DMS153 treated with DMSO at 0.1 percent for 48 hours (cell line): ENCODE measurements at regions not wholly inside any gene's neighbourhood (a gene's known extent, or its start where the extent isn't known, plus 50 kb on each side); places are given as distances from the start of the nearest gene placed in this dataset.
"Not testable (repeated sequence)": the region's sequence is repeated elsewhere in the genome, so short reads cannot be mapped to it uniquely, and the experiment has no call there.

Experiments
- DNase-seq: peaks from one replicate; lab custom pipeline; 2025; ENCODE audit not compliant: unreplicated experiment; lab: John Stamatoyannopoulos, UW

- DNase-seq: no peak
Observed at GRCh38 chr4:19650903-19651864, 600.5 kb upstream of the SLIT2 start.

- no peak for DNase-seq
Observed at GRCh38 chr4:19645589-19645988, 606.1 kb upstream of the SLIT2 start.

GRCh38 chr4:19636451-19636850, 615.3 kb upstream of the SLIT2 start:
- no peak for DNase-seq

DNA sequence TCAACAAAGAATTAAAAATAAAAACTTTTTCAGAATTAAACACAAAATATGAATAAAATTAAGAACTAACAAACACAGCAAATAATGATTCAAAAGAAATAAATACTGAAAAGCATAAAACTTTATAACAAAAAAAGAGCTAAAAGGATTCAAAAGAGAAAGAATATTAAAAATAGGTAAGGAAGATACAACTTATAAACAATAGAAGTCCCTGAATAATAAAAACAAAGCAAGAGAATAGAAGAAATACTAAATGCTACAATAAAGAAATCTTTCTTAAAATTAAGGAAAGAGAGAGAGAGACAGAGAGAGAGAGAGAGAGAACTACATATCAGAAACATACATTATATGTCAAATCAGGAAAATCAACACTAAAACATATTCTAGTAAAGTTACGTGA, 619.9 kb upstream of the SLIT2 start:
- no peak for DNase-seq

DNA sequence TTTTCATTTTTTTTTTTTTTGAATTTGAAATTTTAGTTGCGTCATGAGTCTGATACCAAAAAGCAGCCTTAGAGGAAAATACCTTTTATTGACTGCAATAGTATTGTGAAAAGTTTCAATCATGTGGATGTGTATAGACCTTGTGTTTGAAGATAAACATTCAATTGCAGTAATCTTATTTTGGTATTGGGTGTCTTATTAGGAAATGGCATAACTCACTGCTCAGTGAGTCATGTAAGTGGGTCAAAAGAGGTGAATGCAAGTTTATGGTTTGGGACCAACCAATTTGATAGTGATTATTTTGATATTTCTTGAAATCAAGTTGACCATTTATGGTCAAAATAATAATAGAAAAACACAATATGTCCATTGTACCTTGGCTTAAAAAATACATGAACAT, 627.8 kb upstream of the SLIT2 start:
- no peak for DNase-seq

DNA sequence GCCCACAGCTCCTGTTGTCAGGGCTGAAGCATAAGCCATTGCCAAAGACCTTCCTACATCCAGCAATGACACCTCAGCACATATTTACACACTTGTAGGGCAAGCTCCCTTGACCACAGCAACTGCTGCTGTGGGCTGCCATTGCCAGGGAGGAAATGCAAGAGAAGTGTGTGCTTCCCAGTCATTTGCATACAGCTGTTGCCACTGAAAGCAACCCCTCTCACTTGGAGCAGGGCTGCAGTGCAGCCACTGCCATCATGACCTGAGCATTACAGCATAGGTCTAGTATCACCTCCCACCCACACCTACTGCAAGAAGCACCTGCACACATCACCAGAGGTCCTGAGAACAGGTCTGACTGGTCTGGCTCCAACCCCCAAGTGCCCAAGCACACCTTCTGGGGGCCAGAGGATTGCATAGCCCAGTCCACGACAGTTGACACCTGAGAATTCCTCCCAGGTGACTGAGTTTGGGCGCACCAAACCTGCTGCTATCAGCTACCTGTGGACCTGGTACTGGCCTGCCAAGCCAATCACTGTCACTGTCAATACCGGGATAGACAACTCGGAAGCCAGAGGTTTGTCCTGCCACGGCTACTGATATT, 636.5 kb upstream of the SLIT2 start:
- no peak for DNase-seq

GRCh38 chr4:19614171-19614570, 637.5 kb upstream of the SLIT2 start:
- no peak for DNase-seq

- DNase-seq: no peak
Observed at GRCh38 chr4:19596342-19596741, 655.4 kb upstream of the SLIT2 start.

- no peak for DNase-seq
Observed at GRCh38 chr4:19592391-19592790, 659.3 kb upstream of the SLIT2 start.

- no peak for DNase-seq
Observed at GRCh38 chr4:19583827-19584569, 667.7 kb upstream of the SLIT2 start.

- DNase-seq: no peak
Observed at GRCh38 chr4:19580095-19580494, 671.6 kb upstream of the SLIT2 start.

DNA sequence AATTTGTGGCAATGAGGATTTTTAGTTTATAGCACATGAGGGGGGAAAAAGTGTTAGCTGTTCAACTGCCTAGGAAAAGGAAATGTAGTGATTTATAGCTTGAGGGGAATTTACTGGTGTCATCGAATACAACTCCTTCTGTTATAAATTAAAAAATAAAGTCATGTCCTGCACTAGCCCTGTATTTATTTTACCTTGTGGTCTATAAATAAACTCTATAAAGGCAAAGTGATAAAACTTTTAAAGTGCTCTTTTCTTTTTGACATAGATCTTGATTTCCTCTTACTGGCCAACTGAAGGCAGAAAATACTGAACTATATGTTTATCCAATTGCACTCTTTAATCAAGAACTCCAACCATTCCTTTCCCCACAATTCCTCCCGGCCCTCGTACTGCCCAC, 672.1 kb upstream of the SLIT2 start:
- DNase-seq: no peak

DNA sequence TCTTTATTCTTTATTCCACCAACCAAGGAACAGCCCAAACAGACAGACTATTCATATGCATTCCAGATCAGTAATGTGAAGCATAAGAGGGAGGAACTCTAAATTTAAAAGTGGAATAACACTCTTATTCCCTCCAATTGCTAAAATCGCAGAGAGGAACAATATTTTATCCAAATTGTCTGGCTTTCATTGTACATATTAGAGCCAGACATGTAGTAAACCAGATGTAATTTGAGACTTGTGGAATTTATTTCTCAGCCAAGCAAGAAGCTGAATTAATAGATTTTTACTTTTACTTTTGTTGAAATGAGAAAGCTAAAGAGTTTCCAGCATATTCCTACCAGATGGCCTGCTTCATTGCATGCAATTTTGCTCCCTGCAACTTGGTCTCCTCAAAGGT, 674.6 kb upstream of the SLIT2 start:
- DNase-seq: no peak

- no peak for DNase-seq
Observed at GRCh38 chr4:19575924-19576323, 675.8 kb upstream of the SLIT2 start.

- no peak for DNase-seq
Observed at GRCh38 chr4:19566041-19566440, 685.7 kb upstream of the SLIT2 start.

- DNase-seq: no peak
Observed at GRCh38 chr4:19562456-19562855, 689.2 kb upstream of the SLIT2 start.

GRCh38 chr4:19557161-19557560, 694.5 kb upstream of the SLIT2 start:
- no peak for DNase-seq

- DNase-seq: not testable (repeated sequence)
Observed at GRCh38 chr4:19556276-19556675, 695.4 kb upstream of the SLIT2 start.

DNA sequence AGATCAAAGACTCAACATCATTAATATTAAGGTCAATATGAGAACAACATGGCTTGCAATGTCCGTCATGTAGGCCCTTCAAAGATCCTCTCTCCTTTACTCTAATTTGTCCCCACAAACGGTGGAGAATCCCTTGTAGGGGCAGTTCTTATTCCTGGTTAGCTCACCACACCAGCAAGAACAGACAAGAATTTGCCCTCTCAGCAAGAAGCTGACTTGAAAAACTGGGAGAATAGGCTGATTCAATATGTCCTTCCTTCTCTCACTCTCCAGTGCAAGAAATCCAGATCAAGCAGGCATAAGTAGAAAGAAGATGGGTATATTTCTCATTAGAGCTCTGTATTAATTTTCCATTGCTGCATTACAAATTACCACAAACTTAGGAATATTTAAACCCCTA, 704.2 kb upstream of the SLIT2 start:
- no peak for DNase-seq

DNA sequence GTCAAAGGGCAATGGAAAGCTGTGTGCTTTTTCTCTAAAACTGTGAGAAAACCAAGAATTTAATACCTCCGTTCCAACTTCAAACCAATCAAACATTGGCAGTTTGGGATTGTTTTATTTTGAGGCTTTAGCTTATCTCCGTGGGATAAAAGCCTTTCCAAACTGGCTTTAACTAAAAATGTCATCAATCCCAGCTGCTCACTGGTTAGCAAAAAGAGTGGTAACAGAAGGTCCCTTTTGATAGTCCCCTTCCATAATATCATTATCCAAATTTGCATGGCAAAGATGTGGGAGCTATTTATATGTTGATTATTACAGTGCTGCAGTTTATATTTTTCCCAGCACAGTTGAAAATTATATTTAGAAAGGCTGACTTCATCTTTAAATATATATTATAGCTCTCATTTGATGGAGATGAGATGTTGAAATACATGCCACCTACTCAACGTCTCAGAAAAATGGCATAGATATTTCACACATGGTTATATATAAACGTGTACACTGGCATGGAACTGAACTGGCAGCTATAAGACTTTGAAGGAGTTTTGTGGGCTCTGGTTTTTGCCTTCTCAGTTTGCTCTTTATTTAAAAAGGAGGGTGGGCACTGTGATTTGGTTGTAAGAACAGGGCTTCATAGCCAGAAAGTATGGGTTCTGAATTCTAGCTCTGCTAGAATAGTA, 707.1 kb upstream of the SLIT2 start:
- no peak for DNase-seq

GRCh38 chr4:19540859-19541540, 710.7 kb upstream of the SLIT2 start:
- no peak for DNase-seq
